WTC11 (cell line): ENCODE measurements at regions not wholly inside any gene's neighbourhood (a gene's known extent, or its start where the extent isn't known, plus 50 kb on each side); places are given as distances from the start of the nearest gene placed in this dataset.

Source experiments
- AFF4 ChIP-seq: sonication (generic); formaldehyde crosslinking; IDR thresholded peaks from 2 replicates; pipeline ENCODE4 v1.8.1; 2023; ENCODE audit warnings: mild to moderate bottlenecking, missing genetic modification reagents, borderline replicate concordance
- CREM ChIP-seq: sonication (generic); formaldehyde crosslinking; IDR thresholded peaks from 2 replicates; pipeline ENCODE4 v1.8.1; 2022; ENCODE audit warnings: mild to moderate bottlenecking, missing genetic modification reagents, moderate library complexity
- RELA ChIP-seq: sonication (generic); formaldehyde crosslinking; IDR thresholded peaks from 2 replicates; pipeline ENCODE4 v1.8.1; 2022; ENCODE audit warnings: missing genetic modification reagents, mild to moderate bottlenecking, borderline replicate concordance
- TEAD1 ChIP-seq: sonication (generic); formaldehyde crosslinking; IDR thresholded peaks from 2 replicates; pipeline ENCODE4 v1.8.0; 2022; ENCODE audit warnings: mild to moderate bottlenecking, missing genetic modification reagents
- TP53 ChIP-seq: sonication (generic); formaldehyde crosslinking; IDR thresholded peaks from 2 replicates; pipeline ENCODE4 v1.8.1; 2023; ENCODE audit warnings: mild to moderate bottlenecking, missing genetic modification reagents
- ZNF281 ChIP-seq: sonication (generic); formaldehyde crosslinking; IDR thresholded peaks from 2 replicates; pipeline ENCODE4 v1.8.0; 2023; ENCODE audit warnings: mild to moderate bottlenecking, missing genetic modification reagents
- TF ChIP-seq, protein P1 (sequence below): sonication (generic); formaldehyde crosslinking; IDR thresholded peaks from 2 replicates; pipeline ENCODE4 v1.8.1; 2022; ENCODE audit warnings: low read depth, missing genetic modification reagents, borderline replicate concordance
- TF ChIP-seq, protein P2 (sequence below): fragments of 200-600 bp; IDR thresholded peaks from 2 replicates; pipeline ENCODE4 v1.8.0; 2022; ENCODE audit warnings: antibody characterized with exemption
- TF ChIP-seq, protein P3 (sequence below): sonication (generic); formaldehyde crosslinking; IDR thresholded peaks from 2 replicates; pipeline ENCODE4 v1.8.1; 2022; ENCODE audit warnings: low read depth, mild to moderate bottlenecking, moderate library complexity, missing genetic modification reagents, borderline replicate concordance

- TF ChIP-seq ZNF281 (CRISPR knock-in tag) (no peak), TP53 (CRISPR knock-in tag) (no peak), RELA (CRISPR knock-in tag) (no peak), CREM (CRISPR knock-in tag) (no peak), AFF4 (CRISPR knock-in tag) (no peak), TEAD1 (CRISPR knock-in tag) (no peak)
- TF ChIP-seq, protein P1, sequence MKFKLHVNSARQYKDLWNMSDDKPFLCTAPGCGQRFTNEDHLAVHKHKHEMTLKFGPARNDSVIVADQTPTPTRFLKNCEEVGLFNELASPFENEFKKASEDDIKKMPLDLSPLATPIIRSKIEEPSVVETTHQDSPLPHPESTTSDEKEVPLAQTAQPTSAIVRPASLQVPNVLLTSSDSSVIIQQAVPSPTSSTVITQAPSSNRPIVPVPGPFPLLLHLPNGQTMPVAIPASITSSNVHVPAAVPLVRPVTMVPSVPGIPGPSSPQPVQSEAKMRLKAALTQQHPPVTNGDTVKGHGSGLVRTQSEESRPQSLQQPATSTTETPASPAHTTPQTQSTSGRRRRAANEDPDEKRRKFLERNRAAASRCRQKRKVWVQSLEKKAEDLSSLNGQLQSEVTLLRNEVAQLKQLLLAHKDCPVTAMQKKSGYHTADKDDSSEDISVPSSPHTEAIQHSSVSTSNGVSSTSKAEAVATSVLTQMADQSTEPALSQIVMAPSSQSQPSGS (CRISPR knock-in tag), result no peak
- TF ChIP-seq, protein P2, sequence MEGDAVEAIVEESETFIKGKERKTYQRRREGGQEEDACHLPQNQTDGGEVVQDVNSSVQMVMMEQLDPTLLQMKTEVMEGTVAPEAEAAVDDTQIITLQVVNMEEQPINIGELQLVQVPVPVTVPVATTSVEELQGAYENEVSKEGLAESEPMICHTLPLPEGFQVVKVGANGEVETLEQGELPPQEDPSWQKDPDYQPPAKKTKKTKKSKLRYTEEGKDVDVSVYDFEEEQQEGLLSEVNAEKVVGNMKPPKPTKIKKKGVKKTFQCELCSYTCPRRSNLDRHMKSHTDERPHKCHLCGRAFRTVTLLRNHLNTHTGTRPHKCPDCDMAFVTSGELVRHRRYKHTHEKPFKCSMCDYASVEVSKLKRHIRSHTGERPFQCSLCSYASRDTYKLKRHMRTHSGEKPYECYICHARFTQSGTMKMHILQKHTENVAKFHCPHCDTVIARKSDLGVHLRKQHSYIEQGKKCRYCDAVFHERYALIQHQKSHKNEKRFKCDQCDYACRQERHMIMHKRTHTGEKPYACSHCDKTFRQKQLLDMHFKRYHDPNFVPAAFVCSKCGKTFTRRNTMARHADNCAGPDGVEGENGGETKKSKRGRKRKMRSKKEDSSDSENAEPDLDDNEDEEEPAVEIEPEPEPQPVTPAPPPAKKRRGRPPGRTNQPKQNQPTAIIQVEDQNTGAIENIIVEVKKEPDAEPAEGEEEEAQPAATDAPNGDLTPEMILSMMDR, result no peak
- TF ChIP-seq, protein P3, sequence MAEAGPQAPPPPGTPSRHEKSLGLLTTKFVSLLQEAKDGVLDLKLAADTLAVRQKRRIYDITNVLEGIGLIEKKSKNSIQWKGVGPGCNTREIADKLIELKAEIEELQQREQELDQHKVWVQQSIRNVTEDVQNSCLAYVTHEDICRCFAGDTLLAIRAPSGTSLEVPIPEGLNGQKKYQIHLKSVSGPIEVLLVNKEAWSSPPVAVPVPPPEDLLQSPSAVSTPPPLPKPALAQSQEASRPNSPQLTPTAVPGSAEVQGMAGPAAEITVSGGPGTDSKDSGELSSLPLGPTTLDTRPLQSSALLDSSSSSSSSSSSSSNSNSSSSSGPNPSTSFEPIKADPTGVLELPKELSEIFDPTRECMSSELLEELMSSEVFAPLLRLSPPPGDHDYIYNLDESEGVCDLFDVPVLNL (CRISPR knock-in tag), result no peak
Measured at GRCh38 chr16:6246266-6246665, 1086.4 kb upstream of the RBFOX1 start.
